ENCODE measurements at regions not wholly inside any gene's neighbourhood (a gene's known extent, or its start where the extent isn't known, plus 50 kb on each side); places are given as distances from the start of the nearest gene placed in this dataset.

DNA sequence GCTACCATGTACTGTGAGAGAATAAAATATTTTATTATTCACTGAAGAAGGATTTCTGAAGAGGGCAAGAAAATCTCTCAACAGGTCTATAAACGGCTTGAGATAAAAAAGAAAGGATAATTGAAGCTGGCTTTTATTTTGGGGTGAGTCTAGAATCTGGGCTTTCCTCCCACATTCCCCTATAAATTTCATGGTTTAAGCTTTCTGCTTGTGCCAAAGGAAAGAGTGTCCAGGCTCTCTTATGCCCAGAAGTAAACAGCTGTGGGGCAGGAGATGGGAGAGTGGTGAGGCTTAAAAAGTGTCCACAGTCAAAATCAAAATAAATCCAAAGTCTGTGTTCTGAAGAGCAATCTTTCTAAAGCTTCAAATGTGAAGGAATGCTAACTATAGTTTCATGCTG is 942.2 kb upstream of the MIR17HG start:
- DNase-seq: no peak
- no peaks in the 10 kb centered on the region for H3K36me3 ChIP-seq
- intact Hi-C loops (cut with DNase I): no loop called here
- WGBS, 2 donors: 46 to 47% methylated on average over 1 of the region's 1 CpG
- no peak overlapping the region for H3K4me3 ChIP-seq
- peaks cover 0 to 21% (median 0%) of the 10 kb centered on the region in 11 donors for H3K9me3 ChIP-seq
- TF ChIP-seq, protein P1, sequence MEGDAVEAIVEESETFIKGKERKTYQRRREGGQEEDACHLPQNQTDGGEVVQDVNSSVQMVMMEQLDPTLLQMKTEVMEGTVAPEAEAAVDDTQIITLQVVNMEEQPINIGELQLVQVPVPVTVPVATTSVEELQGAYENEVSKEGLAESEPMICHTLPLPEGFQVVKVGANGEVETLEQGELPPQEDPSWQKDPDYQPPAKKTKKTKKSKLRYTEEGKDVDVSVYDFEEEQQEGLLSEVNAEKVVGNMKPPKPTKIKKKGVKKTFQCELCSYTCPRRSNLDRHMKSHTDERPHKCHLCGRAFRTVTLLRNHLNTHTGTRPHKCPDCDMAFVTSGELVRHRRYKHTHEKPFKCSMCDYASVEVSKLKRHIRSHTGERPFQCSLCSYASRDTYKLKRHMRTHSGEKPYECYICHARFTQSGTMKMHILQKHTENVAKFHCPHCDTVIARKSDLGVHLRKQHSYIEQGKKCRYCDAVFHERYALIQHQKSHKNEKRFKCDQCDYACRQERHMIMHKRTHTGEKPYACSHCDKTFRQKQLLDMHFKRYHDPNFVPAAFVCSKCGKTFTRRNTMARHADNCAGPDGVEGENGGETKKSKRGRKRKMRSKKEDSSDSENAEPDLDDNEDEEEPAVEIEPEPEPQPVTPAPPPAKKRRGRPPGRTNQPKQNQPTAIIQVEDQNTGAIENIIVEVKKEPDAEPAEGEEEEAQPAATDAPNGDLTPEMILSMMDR (IDR thresholded peaks at IDR 0.05): no peak
- no peaks in the 10 kb centered on the region for H3K27me3 ChIP-seq
- no peaks in the 10 kb centered on the region for H3K4me1 ChIP-seq
- ATAC-seq: no peak
- H3K27ac ChIP-seq: no peak overlapping the region

DNA sequence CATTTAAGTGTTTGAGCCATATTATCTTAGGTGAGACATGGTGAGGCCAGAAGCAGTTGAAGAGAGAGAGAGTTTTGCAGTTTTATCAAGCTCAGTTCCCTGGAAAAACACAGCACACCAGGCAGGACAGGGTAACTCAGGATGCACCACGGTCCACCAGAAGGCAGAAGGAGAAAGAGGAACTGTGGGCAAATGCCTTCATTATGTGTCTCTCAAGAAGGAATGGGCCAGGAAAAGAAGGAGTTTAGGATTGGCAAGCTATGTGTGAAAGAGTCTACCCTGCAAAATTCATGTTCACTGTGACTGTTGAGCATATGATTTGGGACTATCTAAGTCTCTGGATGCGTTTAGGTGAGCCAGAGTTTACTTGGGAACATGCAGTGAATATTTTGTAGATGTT is 934.5 kb upstream of the MIR17HG start:
- Histone ChIP-seq H3K36me3 (no peaks in the 10 kb centered on the region), H3K4me3 (no peak overlapping the region), H3K27ac (no peak overlapping the region), H3K9me3 (no peaks in the 10 kb centered on the region), H3K27me3 (no peaks in the 10 kb centered on the region), H3K4me1 (no peaks in the 10 kb centered on the region)
- ATAC-seq (no peak), DNase-seq (no peak)
- intact Hi-C loops (cut with DNase I): no loop called here
- TF ChIP-seq, protein P1 (IDR thresholded peaks at IDR 0.05): no peak
- 60 to 65% methylated on average over 2 of the region's 2 CpGs for WGBS, 2 donors

DNA sequence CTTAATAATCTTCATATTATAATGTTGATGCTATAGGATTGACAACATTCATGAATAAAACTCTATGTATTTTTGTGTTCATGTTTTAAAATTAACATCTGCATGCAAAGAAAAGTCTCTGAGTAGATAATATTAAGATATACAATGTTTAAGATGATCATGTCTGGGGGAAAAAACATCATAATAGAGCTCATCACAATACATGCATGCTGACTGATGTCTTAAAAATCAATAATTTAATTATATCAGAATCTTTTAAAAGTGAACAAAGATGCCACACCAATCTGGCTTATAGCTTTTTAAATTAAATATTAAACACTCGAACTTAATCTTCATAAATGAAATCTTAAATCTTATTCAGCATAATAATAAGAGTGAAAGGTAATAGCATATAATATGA is 933.9 kb upstream of the MIR17HG start:
- Histone ChIP-seq H3K27ac (no peak overlapping the region), H3K27me3 (no peaks in the 10 kb centered on the region), H3K4me3 (no peak overlapping the region), H3K9me3 (no peaks in the 10 kb centered on the region), H3K4me1 (no peaks in the 10 kb centered on the region), H3K36me3 (no peaks in the 10 kb centered on the region)
- intact Hi-C loops (cut with DNase I): no loop called here
- WGBS, 2 donors: 0% methylated on average over 1 of the region's 1 CpG
- no peak for ATAC-seq
- no peak for DNase-seq
- TF ChIP-seq, protein P1 (IDR thresholded peaks at IDR 0.05): no peak

DNA sequence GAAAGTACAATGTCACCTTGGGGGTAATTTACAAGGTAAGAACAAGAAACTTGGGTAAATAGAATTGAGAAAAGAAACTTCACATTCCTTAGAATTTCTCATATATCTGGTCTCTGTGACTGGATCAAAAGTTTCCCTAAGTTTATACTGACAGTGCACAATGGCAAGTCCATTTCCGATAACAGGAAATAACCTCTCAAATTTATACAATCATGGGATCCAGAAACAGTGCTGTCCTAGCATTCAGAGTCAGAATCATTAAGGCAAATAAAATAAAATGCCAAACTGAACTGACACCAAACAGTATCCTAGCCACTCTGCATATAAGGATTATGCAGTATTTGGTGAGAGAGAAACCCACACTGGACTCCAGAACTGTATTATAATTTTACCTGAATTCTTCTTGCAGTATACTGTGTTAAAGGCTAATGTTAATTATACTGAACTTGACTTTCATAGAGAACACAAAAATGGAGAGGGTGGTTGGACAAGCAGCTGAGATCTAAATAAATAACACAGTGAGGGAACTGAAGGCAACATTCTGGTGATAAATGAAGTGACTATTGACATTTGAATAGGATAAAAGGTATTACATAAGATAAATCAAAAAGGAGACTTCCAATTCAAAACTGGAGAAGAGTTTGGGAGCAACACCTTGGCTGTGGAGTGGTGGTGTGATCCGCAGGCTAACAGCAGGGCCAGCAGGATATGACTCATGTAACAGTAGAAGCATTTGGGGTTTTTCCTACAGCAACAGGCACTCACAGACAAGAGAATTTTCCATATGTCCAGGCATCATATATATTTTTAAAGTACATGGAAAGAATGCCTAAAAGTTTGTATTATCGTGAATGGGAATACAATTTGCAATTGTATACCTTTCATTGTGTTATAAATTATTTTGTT is 932.5 kb upstream of the MIR17HG start:
- H3K4me3 ChIP-seq: no peak overlapping the region
- TF ChIP-seq, protein P1 (IDR thresholded peaks at IDR 0.05): no peak
- H3K27me3 ChIP-seq: no peaks in the 10 kb centered on the region
- no peak for ATAC-seq
- 64 to 71% methylated on average over 3 of the region's 3 CpGs for WGBS, 2 donors
- no peak overlapping the region for H3K27ac ChIP-seq
- H3K9me3 ChIP-seq: no peaks in the 10 kb centered on the region
- no peaks in the 10 kb centered on the region for H3K4me1 ChIP-seq
- DNase-seq: no peak
- H3K36me3 ChIP-seq: no peaks in the 10 kb centered on the region
- intact Hi-C loops (cut with DNase I): no loop called here

Measured in heart right ventricle (tissue), 16 donors.